Adrenal gland (tissue), 5 donors: ENCODE measurements at regions not wholly inside any gene's neighbourhood (a gene's known extent, or its start where the extent isn't known, plus 50 kb on each side); places are given as distances from the start of the nearest gene placed in this dataset.

Experiments used
- POLR2A ChIP-seq, 2 donors: fragments of 450-650 bp; IDR thresholded peaks; one replicate each; pipeline ENCODE4 v1.6.1; 2017; ENCODE audit warnings: antibody characterized with exemption in 2 of 2, mild to moderate bottlenecking in 2 of 2, moderate library complexity in 1 of 2
- TF ChIP-seq, protein P1 (sequence below), 6 experiments: fragments of 450-650 bp in 4 of 6; fragments of 200-600 bp in 2 of 6; sonication (generic) in 1 of 6; IDR thresholded peaks; 1 replicate in 5 of 6; 2 replicates in 1 of 6; pipeline versions ENCODE4 v1.5.1 to v1.8.0; 2016 to 2021; ENCODE audit warnings: antibody characterized with exemption in 6 of 6, mild to moderate bottlenecking in 2 of 6, moderate library complexity in 1 of 6
- donor health status: DM: no; HTN: no; CAD: no.

DNA sequence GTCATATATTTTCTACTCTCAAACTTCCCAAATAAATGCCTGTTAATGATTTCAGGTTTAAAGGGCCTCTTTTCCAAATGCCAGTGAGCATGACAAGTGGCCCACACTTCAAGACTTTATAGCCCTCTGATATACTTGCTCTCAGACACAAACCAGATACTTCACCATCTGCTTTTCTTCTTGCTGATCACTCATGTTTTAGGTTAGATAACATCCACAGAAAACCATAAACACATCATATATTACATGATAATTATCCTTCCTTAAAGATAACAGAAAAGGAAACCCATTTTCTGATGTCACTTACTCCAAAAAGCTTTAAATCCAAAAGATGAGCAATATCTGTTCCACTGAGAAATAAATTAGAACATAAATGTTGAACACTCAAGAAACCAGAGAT, 723.5 kb downstream of the LTN1 start:
- TF ChIP-seq, protein P1, sequence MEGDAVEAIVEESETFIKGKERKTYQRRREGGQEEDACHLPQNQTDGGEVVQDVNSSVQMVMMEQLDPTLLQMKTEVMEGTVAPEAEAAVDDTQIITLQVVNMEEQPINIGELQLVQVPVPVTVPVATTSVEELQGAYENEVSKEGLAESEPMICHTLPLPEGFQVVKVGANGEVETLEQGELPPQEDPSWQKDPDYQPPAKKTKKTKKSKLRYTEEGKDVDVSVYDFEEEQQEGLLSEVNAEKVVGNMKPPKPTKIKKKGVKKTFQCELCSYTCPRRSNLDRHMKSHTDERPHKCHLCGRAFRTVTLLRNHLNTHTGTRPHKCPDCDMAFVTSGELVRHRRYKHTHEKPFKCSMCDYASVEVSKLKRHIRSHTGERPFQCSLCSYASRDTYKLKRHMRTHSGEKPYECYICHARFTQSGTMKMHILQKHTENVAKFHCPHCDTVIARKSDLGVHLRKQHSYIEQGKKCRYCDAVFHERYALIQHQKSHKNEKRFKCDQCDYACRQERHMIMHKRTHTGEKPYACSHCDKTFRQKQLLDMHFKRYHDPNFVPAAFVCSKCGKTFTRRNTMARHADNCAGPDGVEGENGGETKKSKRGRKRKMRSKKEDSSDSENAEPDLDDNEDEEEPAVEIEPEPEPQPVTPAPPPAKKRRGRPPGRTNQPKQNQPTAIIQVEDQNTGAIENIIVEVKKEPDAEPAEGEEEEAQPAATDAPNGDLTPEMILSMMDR (IDR thresholded peaks at IDR 0.05) = no peak
- no peak for TF ChIP-seq POLR2A (IDR thresholded peaks at IDR 0.05)
